Erythroblast (primary cell): ENCODE measurements at regions not wholly inside any gene's neighbourhood (a gene's known extent, or its start where the extent isn't known, plus 50 kb on each side); places are given as distances from the start of the nearest gene placed in this dataset.

Source experiments
- DNase-seq, 2 experiments: peaks; one replicate each; lab custom pipeline; 2025; lab: John Stamatoyannopoulos, UW
- GATA1 ChIP-seq: IDR thresholded peaks from 2 replicates; pipeline ENCODE4 v1.6.1; 2011; ENCODE audit warnings: low read depth, mild to moderate bottlenecking, control low read depth, low read length, moderate library complexity
- POLR2A ChIP-seq: IDR thresholded peaks from 2 replicates; pipeline ENCODE4 v1.6.1; 2011; ENCODE audit warnings: mild to moderate bottlenecking, low read length

DNA sequence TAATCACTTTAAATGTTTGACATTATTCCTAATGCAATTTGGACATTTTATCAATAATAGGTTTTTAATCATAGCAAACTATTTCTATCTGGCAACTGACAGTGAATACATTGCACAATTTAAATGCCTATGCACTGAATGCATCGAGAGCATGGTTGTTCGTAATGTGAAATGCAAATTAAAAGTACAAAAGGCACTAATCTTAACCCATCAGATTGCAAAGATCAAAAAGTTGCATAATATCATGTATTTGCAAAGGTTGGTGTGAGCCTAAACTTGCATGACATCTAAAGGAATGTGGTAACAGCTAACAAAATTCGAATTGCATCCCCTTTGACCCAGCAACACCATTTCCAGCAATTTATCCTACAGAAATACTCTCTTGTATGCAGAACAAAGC, 469.9 kb upstream of the IRAK1BP1 start:
- no peak for TF ChIP-seq GATA1
- TF ChIP-seq POLR2A = no peak

DNA sequence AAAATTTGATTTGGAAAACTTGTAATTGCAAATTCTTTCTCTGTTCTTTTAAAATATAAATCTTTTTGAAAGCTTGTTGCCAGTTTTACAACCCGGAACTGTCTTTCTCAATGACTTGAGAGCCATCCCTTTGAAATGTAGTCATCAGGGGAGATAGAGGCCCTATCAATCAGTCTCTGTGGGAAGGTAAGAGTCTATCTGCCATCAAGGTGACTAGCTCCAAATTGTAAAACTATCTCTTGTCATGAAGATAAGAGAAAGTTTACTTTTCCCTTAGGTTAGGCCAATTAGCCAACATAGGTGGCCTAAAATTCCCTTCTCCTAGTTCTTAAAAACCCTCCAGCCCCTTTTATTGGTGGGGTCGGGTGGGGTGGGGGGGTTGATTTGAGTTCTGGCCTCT, 469.1 kb upstream of the IRAK1BP1 start:
- TF ChIP-seq GATA1 (no peak), POLR2A (no peak)

More for the DNA sequence above, 469.9 kb upstream of the IRAK1BP1 start:
- DNase-seq = no peak

DNA sequence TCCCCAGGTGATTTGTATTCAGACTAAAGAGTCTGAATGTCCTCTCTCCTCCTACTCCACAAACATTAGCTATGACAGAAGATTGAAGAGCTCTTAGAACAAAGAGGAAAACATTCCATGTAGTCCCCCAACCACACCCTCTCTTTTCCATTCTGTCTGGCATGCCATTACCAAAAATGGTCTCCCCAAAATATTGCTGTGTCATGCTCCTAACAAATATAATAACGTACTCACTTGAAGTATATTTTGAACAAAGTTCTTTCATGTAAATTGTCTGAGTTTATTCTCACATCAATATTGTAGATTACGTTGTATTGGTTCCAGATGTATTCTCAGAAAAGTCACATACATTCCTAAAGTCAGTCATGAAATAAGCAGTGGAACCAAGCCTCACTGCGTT, 467.3 kb upstream of the IRAK1BP1 start:
- DNase-seq = no peak

More for the DNA sequence above, 469.1 kb upstream of the IRAK1BP1 start:
- DNase-seq = no peak

DNA sequence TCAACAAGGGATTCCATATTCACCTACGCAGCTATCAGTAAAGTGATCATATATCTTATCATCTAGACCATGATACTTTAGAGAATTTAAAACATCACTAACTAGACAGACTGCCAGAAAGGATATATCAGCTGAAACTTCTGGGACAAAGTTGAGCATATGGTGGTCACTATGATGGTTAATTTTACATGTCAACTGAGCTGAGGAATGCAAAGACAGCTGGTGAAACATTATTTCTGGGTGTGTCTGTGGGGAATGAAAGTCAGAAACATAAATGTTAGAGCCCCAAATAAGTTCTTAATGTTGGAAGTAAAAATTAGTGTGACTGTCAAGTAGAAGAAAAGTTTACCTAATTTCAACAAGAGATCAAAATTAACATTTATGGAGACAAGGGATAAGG, 440.0 kb upstream of the IRAK1BP1 start:
- no peak for TF ChIP-seq POLR2A
- TF ChIP-seq GATA1 = no peak
- no peak for DNase-seq

More for the DNA sequence above, 467.3 kb upstream of the IRAK1BP1 start:
- no peak for TF ChIP-seq GATA1
- no peak for TF ChIP-seq POLR2A

DNA sequence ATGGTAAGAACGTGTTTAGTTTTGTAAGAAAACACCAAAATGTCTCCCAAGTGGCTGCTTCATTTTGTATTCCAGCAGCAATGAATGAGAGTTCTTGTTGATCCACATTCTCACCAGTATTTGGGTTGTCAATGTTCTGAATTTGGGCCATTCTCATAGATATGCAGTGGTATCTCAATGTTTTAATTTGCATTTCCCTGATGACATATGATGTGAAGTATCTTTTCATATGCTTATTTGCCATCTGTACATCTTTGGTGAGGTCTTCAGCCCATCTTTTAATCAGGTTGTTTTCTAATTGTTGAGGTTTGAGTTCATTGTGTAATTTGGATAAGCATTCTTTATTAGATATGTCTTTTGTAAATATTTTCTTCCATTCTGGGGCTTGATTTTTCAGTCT, 436.8 kb upstream of the IRAK1BP1 start:
- DNase-seq = no peak
- TF ChIP-seq POLR2A = no peak
- TF ChIP-seq GATA1 = no peak

DNA sequence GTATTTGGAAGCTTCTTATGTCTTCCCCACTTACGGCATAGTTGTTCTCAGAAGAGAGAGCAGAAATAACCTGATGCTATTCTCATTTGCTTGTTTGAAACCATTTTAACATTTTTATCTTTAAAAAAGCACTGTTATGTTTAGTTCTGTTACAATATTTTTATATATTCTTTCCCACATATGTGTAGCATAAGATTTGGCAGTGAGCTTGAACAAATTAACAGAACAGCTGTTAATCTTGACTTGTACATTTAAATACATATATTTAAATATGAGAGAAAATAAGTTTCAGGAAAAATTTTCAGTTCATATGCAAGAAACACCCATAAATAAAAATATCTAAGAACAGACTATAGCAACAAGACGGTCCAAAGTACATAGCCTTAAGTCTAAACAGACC, 431.7 kb upstream of the IRAK1BP1 start:
- TF ChIP-seq POLR2A (no peak), GATA1 (no peak)

DNA sequence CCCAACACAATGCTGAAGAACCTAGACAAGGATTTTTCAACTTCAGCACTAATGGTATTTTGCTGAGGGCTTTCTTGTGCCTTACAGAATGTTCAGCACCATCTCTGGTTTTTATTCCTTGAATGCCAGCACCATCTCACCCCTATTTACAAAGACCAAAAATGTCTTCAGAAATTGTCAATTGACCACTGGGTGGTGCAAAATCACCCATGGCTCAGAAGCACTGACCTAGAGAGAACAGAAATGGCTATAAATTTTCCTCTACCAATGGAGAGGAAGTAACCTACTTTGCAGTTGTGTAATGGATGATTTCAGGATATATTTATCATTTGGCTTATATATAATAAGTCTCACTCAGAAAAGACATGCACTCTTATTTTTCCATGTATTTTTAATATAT, 431.0 kb upstream of the IRAK1BP1 start:
- DNase-seq = no peak
- TF ChIP-seq GATA1 (no peak), POLR2A (no peak)

More for the DNA sequence above, 431.7 kb upstream of the IRAK1BP1 start:
- DNase-seq = no peak

DNA sequence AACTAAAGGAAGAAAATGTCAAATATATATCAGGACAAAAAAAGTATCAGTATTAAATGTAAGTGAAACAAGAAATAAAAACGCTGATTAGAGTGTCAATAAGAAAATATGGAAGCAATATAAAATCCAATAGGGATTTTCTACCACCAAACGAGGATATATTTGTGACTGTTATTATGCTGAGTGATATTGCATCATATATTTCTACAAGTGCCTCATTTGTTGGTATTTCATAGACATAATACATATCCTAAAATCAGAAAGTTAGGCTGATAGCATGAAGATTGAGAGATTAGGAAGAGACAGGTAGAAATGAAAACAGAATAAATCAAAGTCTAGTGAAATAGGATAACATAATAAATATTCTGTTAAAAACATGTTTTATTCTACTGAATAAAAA, 429.2 kb upstream of the IRAK1BP1 start:
- TF ChIP-seq GATA1 = no peak
- TF ChIP-seq POLR2A = no peak
- DNase-seq = no peak

DNA sequence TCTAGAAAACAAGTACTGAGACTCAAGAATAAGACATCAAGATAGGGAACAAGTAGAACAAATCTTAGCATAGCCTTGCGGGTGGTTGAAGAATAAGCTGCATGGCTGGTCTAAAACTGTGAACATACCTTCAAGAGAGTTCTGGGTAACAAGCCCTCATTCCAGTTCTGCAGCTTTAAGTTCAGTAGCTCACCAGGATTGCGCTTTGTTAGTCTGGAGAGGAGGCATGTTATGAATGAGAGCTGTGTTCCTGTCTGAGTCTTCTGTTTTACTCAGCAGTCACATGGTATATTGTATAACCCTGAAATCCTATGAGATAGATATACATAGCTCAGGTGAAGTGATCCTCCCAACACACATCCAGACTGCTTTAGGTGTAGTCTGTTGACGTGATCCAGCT, 406.6 kb upstream of the IRAK1BP1 start:
- TF ChIP-seq GATA1 (no peak), POLR2A (no peak)
- DNase-seq = no peak

DNA sequence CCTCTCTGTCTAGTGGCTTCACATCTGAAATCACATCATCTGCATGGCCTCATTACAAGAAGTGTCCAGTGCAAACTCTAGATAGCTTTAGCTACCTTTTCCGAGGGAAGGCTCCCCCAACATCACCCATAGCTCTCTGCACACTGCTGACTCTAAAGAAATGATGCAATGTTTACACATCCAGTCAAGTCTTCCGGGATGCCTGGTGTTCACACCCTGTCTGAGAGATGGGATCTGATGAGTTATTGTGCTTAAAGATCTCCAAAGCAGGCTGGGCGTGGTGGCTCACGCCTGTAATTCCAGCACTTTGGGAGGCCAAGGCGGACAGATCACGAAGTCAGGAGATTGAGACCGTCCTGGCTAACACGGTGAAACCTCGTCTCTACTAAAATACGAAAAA, 404.6 kb upstream of the IRAK1BP1 start:
- TF ChIP-seq POLR2A = no peak
- TF ChIP-seq GATA1 = no peak

DNA sequence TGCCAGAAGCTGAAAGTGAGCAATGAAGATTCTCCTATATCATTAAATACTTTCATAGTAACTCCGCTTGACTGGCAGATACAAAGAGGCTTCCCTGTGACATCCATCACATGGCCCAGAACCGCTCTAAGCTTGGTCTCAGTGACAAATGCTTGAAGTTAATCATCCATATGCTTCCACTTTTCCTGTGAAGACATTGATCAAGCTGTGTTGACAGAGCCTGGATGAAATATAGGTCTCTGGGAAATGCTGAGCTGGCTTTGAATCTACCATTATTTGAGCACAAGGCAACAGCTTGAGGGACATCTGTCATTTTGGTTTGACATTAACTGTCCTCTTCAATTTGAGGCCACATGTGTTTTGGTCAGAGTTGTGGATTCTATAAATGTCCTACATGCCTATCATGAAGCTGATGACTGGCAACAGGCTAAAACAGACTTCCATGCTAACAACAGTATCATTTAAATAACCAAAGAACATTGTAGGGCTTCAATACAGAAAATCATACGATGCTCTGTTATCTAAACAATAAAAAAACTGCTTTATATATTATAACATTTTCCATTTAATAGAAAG, 402.2 kb upstream of the IRAK1BP1 start:
- DNase-seq = no peak
- TF ChIP-seq GATA1 (no peak), POLR2A (no peak)

More for the DNA sequence above, 404.6 kb upstream of the IRAK1BP1 start:
- DNase-seq = no peak

DNA sequence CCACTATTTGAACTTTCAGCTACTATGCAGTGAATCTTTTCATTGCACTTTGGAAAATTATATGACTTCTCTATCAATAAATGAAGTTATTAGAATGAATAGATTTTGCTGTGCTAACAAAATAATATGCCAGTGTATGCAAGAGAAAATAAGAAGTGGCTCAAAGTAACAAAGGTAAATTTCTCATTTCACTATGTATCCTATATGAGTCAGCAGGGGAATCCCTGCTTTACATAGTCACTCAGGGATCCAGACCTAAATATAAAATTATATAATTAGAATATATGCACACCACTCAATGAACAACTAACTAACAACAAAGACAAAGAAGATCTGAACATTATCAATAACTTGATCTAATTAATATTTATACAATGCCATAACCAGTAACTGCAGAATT, 390.8 kb upstream of the IRAK1BP1 start:
- no peak for TF ChIP-seq GATA1
- TF ChIP-seq POLR2A = no peak
- no peak for DNase-seq

DNA sequence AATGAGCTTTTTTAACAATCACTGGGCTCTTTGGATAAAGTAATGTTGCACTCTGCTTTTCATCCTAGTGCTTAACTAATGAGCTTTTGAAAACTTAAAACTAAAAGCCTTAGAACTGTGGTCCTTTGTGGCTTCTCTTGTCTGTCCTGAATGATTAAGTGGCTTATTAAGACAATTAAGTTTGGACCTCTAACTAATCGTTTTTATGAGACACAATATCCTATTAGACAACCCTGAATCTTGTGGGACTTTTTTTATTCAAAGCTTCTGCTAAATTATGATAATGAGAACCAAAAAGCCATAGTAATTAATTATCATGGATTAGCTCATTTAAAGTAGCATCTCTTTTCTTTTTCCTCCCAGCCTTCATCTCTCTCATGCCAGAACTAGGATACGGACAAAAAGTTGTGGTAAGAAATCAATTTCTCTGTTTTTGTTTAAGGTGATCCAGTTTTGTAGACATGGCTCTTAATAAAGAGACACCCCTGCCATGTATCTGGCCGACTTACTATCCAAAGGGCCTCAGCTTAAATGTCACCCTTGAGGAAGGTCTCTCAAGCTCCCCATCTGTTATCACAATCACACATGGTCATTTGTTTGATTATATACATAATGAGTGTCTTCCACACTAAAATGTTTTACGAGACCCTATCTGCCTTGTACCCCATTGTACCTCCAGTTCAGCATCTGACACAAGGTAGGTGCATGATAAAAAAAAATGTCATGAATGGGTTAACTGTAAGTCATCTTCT, 384.4 kb upstream of the IRAK1BP1 start:
- no peak for DNase-seq
- TF ChIP-seq GATA1 (no peak), POLR2A (no peak)

DNA sequence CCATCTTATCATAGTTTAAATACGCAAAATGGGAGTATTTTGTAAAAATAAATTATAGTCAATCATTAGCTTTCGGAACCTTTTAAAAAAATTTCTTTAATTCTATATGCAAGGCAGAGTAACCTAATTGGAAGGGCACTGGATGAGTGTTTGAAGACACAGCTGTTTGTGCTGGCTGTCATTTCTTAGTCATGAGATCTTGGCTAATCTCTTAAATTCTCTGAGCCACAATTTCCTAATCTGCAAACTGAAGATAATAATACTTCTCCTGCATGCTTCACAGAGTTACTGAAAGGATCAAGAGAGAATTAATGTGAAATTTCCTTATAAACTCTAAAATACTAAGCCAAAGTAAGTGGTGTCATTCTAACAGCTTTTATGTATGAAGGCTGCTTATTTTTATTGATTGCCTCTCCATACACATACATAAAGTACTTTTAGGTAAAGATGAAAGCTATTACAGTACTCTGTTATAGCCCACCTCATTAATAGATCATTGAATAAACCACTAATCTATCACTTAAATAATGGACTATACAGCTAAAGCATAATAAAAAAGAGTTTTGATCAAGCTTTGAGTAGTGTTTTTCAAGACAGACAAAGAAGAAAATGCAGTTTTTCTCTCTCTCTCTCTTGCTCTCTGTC, 383.7 kb upstream of the IRAK1BP1 start:
- DNase-seq = no peak
- TF ChIP-seq POLR2A = no peak
- no peak for TF ChIP-seq GATA1
